HG03558 (cell line): ENCODE measurements at regions not wholly inside any gene's neighbourhood (a gene's known extent, or its start where the extent isn't known, plus 50 kb on each side); places are given as distances from the start of the nearest gene placed in this dataset.
A peak's percentile ranks its signal among the peaks of the same experiment; 100 is the strongest.
"Not testable (repeated sequence)": the region's sequence is repeated elsewhere in the genome, so short reads cannot be mapped to it uniquely, and the experiment has no call there.

Source experiments
- ATAC-seq: cut with Tn5 transposase; IDR thresholded peaks from one replicate; pipeline ENCODE4 v1.9.1; 2021; ENCODE audit warnings: moderate number of reproducible peaks; ENCODE audit not compliant: unreplicated experiment; ENCODE audit errors: extremely low read depth

DNA sequence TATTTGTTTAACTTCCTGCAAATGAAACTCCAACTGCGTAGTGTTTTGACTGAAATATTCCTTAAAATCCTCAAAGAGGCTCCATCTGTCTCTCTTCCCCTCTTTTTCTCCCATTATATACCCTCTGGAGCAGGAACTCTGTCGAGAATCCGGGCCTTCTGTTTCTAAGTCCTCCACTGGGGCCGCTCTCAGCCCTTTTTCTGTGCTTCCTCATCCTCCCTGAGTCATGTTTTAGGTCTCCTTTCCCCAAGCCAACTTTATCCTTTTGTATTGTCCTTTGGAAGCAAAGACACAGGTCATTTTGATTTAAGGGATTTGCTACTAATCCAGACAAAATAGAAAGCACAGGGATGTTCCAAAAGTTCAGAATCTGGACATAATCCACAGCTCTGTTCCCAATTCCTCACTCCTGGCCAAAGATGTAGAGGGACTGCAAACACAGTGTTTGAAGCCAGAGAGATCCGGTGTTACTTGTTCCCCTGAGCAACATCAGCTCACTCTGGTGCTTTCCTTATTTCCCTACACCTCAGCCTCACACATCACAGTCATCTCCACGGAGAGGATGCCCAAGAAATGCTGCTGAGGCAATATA lies 131.0 kb upstream of the KLF3 start:
- no peak for ATAC-seq

DNA sequence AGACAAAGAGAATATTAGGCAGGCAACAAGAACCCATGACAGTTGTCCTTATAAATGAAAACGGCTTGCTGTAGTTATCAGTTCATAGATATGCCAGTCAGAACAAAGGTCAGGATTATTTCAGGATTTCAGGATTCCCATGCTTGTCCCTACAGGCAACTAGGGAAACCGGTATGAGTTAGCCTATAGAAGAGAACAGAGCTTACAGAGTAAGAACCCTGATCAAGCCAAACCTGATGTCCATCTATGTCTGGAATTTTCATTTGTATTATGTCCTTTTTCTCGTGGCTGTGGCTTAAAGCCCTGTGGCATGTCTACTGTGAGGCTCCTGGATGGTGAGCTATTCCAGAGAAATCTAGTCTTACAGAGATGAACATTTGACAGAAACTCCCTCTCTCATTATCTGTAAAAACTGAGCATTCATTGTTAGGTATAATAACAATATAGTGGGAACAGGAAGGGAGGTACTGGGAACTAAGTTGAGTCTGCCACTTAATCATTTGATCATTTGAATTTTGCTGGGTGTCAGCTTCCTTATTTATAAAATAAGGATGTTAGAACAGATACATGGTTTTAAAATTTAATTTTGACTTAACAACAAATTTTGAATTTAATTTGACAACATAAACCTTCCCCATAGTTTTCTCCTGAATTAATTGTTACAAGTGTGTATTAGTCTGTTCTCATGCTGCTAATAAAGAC lies 129.5 kb upstream of the KLF3 start:
- ATAC-seq: no peak

DNA sequence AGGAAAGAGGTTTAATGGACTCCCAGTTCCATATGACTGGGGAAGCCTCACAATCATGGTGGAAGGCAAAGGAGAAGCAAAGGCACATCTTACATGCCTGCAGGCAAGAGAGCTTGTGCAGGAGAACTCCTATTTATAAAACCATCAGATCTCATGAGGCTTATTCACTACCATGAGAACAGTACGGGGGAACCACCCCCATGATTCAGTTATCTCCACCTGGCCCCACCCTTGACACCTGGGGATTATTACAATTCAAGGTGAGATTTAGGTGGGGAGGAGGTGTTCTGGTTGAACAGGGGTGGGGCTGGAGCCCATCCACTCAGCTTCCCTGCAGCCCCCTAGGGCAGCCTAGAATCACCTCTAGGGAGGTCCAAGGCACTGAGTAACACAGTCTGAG lies 128.9 kb upstream of the KLF3 start:
- not testable (repeated sequence) for ATAC-seq

DNA sequence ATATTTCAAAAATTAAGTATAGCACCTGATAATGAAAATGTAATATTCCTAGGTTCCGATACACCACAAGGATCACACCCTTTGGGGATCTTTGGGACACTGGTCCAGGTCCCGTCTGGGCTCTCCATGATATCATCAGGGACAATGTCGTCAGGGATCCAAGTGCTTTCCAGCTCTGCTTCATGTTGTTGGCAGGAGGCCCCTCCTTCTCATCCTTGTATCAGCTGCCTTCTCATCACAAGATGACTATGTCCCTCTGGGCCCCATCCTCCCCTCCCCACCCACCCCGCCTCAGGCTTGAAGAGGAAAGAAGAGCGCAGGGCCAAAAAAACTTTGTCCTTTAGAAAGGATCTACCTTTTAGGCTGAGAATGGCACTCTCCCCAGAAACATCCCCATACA lies 128.3 kb upstream of the KLF3 start:
- ATAC-seq: no peak

DNA sequence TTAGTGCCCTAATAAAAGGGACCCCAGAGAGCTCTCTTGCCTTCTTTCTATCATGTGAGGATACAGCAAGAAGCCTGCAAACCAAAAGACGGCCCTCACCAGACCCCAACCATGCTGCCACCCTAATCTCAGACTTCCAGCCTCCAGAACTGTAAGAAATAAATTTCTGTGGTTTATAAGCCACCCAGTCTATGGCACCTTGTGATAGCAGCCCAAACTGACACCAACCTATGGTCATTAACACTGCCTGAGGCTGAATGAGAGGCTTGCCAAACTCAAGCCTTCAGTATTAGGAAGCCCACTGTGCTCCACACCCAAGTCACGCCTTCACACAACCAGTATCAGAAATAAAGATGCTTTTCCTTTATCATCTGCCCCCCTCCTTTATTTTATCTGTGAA lies 127.3 kb upstream of the KLF3 start:
- no peak for ATAC-seq

DNA sequence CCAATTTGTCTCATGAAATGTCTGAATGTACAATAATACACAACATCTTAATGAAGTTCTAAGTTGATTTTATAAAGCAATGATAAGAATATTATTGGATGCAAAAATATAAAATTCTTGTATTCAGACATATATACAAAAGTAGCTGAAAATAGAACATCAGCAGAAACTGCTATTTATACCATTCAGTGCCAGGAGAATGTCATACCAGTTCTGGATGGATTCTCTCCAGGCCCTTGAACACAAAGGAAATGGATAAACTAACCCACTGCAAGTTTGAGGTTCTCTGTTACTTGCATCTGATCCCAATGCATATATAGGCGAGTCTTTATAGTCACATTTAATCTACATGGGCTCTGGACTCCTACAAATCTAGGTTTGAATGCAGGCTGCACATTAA lies 126.3 kb upstream of the KLF3 start:
- ATAC-seq: no peak

DNA sequence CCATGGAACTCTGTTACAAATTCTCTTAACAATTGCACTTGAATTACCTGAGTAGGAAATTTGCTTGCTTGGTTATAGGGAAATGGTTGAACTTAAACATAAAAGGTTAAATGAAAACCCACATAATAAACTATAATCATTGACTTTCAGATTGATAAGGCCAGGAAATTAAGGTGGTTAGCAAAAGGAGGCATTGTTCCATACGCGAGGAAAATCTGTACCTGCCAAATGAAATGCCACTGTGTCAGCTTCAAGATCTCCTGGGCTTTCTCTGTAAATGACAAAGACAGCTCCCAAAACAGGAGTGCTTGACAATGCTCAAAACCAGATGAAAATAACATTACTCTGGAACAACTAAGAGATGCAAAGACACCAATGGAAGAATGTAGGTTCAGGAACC lies 125.5 kb upstream of the KLF3 start:
- no peak for ATAC-seq

DNA sequence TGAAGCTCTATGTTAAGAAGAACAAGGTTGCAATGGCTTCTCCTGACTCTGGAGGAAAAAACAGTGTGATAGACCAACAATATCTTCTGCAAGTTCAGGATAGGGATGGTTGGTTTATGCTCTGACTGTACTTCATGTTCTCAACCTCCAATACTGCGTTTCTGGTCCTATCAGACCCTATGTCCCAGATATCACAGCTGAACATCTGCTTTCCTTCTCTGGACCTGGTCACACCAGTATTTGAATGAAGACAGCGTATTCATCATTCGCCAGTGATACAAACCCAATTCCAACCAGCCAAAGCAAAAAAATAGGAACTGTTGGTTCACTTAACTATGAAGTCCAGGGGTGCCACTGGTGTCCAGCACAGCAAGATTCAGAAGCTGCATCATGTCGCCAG lies 124.5 kb upstream of the KLF3 start:
- no peak for ATAC-seq

DNA sequence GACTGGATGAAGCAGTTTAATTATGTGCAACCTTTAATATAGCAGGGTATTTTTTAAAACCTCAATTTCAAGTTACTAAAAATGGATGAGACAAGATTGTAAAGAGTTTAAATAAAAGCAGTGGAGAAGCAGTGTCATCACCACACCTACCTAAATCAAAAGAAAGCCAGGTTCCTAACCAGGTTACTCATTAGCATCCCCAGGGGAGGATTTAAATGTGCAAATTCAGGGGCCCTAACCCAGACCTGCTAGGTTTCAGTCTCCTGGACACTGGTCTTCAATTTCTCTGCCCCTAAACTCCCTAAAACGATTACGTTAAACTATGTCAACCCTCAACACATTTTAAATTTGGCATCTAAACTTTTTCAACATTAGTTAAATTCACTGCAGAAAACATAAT lies 116.9 kb upstream of the KLF3 start:
- ATAC-seq: no peak

DNA sequence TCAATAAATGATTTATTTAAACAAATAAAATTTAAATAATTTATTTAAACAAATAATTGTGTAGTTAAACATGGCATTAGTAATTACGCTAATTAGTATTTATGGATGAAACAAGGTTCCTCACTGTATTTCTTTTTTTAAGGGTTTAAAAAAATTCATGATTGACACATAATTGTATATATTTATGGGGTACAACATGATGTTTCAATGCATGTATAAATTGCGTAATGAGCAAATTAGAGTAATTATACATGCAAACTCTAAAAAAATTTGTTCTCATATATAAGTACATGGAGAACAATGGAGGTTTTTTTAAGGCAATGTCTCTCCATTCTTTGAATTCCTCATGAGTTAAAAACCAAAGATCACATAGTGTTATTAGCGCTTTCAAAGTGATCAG lies 115.7 kb upstream of the KLF3 start:
- no peak for ATAC-seq

DNA sequence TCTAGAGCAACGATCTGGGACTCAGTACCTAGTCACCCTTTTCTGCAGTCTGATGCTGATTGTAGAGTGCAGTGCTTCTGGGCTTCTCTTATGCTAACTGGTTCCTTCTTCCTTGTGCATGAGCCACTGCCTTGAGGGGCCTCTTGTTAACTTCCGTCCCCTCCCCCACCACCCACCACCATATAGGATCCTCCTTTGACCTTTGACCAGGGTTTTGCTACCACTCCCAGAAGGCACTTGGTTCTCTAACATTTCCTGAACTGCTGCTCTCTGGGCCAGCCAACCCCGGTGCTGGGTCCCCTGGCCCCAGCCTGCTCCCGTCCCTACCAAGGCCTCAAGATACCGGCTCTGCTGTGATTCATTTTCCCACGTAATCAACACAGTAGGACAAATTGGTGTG lies 104.6 kb upstream of the KLF3 start:
- no peak for ATAC-seq

DNA sequence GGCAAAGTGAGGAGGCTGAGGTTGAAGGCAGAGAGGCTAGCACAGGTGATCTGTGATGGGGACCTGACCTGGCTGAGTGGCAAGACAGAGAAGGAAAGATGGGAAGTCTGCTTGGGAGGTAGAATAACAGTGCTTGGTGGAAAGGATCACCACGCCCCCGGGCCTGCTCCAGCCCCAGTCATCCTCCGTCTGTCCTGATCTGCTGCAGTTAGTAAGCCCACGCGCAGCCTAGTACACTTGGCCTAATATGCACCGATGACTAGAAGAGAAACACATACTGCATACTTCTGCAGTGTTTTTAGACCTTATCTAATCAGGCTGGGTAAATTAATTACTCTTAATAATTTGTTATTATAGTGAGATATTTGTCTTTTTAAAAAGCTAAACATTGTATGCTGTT lies 103.7 kb upstream of the KLF3 start:
- ATAC-seq: no peak

DNA sequence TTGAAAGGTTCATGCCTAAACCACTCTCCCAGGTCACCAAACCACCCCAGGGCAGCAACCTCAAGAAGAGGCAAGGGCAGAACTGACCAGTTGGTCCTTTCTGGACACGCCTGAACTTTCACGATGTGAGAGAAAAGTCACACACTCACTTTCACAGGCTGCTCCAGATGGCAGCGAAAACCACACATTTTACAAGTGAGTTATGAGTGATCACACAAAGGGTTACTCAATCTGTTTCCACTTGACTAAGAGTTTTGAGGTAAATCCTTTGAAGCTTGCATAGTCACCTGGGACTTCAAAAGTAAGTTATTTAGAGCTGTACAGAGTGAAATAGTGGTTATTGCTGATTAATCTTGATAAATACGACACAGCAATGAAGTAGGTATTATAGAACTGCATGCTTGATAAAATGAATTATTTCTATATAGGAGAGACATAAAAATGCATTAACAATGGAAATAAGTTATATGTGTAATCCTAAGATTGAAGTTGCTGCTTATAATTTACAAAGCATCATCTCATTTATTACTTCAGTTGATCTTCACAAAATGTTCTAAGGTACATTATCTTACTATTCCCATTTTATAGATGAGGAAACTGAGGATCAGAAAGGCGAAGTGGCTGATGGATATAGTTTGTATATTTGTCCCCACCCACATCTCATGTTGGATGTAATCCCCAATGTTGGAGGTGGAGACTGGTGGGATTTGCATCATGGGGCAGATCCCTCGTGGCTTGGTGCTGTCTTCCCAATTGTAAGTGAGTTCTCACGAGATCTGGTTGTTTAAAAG lies 103.0 kb upstream of the KLF3 start:
- peak; percentile 87 for ATAC-seq

DNA sequence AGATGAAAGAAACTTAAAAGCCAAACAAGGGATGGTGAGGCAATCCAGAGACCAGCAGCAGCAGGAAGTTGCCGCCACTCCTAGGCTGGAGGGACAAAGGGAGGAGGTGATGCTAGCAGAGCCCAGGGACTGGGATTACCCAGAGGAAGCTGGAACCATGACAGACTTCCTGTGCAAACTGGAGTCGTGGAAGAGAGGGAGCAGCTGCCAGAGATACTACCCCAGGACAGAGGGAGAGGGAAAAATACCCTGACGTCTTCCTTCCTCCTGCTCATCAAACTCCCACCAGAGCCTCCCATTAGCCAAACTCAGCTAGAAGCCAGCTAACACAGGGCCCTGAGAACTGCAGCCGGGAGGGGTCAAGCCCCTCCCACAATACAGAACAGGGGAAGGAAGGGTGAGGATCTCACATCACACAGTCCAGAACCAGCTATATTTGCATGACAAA lies 101.2 kb upstream of the KLF3 start:
- ATAC-seq: no peak

DNA sequence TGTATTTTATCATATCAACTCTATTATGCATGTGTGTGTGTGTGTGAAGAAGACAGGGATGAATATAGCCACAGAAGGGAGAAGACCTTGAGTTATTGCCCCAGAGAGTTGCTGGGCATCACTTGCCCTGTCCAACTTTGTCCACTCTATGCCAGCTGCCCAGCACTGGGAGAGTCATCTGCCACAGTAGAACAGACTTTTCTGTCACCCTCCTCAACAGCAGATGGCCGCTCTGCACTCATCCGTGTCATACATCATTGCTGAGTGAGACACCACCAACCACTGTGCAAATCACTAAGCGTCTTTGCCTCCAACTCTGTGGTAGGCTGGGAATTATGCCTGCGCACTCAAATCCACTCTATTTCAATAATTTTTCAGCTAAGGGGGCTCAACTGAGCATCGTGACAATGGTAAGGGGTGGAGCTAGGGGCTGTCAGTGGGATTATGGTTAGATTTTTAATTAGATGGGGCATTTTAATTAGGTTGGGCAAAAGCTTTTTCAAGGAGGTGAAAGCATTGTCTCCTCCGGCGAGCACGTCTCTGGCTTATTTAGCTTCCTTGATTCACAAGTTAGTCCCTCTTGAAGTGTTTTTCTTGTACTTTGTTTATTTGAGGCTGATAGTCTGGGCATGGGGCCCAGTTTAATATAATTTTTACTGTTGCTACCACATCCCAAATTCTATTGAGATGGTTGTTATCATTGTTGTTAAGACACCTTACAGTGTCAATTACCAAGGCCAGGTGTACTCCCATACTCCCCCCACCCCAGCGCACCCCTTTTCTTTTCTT lies 100.1 kb upstream of the KLF3 start:
- ATAC-seq: no peak

DNA sequence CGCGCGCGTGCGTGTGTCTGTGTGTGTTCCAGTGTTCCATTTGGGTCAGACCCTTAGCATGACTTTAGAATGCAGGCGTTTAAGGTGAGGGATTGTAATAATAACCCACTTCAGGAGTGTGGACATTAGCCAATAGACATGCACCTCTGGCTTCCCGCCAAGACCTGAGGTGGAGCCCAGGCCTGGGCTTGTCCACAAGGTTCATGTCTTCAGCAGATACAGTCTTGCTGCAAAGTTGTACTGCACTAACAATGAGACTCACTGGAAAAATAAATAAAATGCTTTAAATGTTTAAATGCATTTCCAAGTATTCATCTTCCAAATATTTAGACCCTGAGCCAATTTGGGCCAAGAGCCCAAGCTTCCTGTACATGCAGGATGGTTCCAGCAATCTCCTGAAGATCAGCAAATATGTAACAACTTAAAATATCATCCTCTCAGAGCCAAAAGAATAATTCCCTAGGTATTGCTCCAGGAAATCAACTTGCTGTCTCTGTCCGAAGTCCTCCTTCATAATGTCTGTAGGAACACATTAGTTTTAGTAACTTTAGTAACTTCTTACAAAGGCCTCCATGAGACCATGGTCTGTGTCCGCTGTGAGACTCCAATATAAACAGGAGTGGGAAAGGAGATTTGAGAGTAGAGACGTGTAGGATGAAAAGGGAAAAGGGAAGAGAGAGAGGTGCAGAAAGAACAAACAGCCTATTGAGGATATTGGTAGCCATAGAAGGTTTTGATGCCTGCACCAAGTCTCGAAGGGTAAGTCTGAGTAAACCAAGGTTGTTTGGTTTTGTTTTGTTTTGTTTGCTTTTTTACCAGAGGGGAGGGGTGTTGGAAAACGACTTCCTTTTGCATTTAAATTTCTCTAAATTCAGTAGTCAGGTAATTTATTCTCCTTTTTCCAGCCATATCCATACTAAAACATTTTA lies 98.5 kb upstream of the KLF3 start:
- ATAC-seq: no peak

DNA sequence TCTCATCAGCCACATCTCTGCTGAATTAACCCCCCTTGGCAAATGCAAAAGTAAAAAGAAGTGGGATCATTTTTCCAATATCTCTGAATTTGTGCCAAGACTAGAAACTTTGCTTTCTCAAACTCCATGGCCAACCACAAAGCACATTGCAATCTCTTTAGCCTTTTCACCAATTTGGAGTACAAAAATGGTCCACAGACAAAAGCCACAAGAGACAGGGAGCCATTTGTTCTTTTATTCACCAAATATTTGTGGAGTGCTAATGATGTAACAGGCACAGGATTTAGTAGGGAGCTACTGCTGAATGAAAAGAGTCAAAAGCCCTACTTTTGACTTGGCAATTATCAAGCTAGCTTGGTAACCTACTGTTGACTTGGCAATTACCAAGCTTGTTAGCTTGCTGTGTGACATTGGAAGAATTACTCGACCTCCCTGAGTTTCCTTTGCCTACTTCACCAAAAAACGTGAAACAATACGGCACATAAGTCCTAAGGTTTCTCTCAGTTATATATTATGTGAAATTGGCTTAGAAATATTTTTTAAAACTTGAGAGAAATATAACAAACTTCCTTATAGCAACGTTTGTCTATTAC lies 97.1 kb upstream of the KLF3 start:
- ATAC-seq: no peak

DNA sequence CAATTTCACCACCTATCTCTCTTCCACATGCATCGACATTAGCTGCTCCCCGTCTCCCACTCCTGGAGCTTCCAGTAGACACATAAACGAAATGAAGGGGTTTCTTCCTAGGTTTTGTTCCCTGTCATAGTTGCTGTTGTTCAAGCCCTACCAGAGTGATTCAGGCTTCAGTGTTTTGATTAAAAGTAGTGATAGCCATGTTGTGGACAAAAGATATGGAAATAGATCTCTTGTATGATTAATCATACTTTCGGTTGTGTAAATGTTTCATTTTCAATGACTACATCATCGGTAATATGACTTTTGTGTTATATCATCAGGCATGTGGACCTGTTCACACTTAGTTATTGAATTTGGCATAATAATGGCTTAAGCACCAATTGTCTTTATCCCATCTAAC lies 96.5 kb upstream of the KLF3 start:
- ATAC-seq: no peak

DNA sequence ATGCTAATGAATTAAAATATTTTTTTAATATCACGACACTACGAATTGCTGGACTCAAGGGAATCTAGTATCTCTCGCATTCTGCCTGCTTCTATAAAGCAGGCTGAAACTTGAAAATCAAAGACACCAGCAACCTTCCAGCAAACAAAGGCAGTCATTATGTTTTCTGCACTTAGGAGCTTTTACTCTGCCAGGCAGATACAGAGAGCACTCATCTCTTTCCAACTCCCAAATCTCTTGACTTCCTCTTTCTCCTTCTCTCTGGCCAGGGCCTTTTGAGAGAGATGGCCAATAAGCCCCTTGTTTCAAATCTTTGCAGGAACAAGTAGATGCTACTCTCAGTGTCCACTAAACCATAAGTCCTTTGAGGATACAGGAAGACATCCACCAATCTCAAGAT lies 95.2 kb upstream of the KLF3 start:
- ATAC-seq: no peak
